ENCODE measurements at regions not wholly inside any gene's neighbourhood (a gene's known extent, or its start where the extent isn't known, plus 50 kb on each side); places are given as distances from the start of the nearest gene placed in this dataset.

DNA sequence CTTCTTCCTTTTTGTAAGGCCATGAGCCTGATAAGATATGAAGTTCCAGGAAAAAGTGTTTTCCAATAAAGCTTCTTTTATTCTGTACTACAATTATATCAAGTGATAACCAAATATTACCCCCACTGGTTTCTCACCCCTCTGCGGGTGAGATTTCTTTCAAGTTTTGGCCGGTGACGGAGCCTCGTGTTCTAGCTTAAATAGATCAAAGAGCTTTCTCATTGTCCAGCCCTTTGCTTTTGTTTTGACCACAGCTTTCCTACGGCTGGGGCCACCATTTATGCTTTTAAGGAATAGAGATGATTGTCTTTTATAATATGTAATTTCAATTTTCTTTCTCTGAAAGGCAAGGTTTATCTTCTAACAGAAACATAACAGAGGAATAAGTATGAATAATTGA, 196.7 kb upstream of the MTPN start:
- DNase-seq (ENCODE audit: low read depth, low spot score) (no peak), ATAC-seq (no peak)
- in situ Hi-C loops (cut with HindIII; ENCODE audit: low pct_unique_long_range_greater_than_20kb, low sequenced_read_pairs): no loop called here
- BruUV-seq (replicated peaks): no TSS peak
- H3K36me3 ChIP-seq (ENCODE audit: control insufficient read depth, insufficient read depth, low read length): no peaks in the 10 kb centered on the region
- no peaks in the 10 kb centered on the region for H3K9me3 ChIP-seq (ENCODE audit: control insufficient read depth, insufficient read depth, low read depth, low read length)
- intact Hi-C loops (cut with micrococcal nuclease; ENCODE audit: unreplicated experiment): no loop called here
- H3K4me3 ChIP-seq (ENCODE audit: low read depth in 2 of 2, low read length in 2 of 2): no peak overlapping the region
- TF ChIP-seq TCF7L2 (IDR thresholded peaks at IDR 0.05; ENCODE audit: low read depth, low read length) (no peak), POLR2AphosphoS5 (IDR thresholded peaks at IDR 0.05; ENCODE audit: low read depth, low read length) (no peak), SIN3A (IDR thresholded peaks at IDR 0.05; ENCODE audit: borderline replicate concordance, insufficient read depth, low read depth, low read length) (no peak)
- TF ChIP-seq, protein P1, sequence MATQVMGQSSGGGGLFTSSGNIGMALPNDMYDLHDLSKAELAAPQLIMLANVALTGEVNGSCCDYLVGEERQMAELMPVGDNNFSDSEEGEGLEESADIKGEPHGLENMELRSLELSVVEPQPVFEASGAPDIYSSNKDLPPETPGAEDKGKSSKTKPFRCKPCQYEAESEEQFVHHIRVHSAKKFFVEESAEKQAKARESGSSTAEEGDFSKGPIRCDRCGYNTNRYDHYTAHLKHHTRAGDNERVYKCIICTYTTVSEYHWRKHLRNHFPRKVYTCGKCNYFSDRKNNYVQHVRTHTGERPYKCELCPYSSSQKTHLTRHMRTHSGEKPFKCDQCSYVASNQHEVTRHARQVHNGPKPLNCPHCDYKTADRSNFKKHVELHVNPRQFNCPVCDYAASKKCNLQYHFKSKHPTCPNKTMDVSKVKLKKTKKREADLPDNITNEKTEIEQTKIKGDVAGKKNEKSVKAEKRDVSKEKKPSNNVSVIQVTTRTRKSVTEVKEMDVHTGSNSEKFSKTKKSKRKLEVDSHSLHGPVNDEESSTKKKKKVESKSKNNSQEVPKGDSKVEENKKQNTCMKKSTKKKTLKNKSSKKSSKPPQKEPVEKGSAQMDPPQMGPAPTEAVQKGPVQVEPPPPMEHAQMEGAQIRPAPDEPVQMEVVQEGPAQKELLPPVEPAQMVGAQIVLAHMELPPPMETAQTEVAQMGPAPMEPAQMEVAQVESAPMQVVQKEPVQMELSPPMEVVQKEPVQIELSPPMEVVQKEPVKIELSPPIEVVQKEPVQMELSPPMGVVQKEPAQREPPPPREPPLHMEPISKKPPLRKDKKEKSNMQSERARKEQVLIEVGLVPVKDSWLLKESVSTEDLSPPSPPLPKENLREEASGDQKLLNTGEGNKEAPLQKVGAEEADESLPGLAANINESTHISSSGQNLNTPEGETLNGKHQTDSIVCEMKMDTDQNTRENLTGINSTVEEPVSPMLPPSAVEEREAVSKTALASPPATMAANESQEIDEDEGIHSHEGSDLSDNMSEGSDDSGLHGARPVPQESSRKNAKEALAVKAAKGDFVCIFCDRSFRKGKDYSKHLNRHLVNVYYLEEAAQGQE (IDR thresholded peaks at IDR 0.05; ENCODE audit: insufficient read depth in 1 of 2, low read depth in 2 of 2, low read length in 1 of 2): no peak
- TF ChIP-seq, protein P2, sequence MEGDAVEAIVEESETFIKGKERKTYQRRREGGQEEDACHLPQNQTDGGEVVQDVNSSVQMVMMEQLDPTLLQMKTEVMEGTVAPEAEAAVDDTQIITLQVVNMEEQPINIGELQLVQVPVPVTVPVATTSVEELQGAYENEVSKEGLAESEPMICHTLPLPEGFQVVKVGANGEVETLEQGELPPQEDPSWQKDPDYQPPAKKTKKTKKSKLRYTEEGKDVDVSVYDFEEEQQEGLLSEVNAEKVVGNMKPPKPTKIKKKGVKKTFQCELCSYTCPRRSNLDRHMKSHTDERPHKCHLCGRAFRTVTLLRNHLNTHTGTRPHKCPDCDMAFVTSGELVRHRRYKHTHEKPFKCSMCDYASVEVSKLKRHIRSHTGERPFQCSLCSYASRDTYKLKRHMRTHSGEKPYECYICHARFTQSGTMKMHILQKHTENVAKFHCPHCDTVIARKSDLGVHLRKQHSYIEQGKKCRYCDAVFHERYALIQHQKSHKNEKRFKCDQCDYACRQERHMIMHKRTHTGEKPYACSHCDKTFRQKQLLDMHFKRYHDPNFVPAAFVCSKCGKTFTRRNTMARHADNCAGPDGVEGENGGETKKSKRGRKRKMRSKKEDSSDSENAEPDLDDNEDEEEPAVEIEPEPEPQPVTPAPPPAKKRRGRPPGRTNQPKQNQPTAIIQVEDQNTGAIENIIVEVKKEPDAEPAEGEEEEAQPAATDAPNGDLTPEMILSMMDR (IDR thresholded peaks at IDR 0.05): no peak
- H3K4me1 ChIP-seq (ENCODE audit: control insufficient read depth, insufficient read depth, low read length): no peaks in the 10 kb centered on the region
- H3K27ac ChIP-seq (ENCODE audit: low read length): no peak overlapping the region
- ChIA-PET POLR2A (no interaction called here), CTCF (no interaction called here)
- H3K27me3 ChIP-seq (ENCODE audit: control insufficient read depth, insufficient read depth, low read length): no peaks in the 10 kb centered on the region

DNA sequence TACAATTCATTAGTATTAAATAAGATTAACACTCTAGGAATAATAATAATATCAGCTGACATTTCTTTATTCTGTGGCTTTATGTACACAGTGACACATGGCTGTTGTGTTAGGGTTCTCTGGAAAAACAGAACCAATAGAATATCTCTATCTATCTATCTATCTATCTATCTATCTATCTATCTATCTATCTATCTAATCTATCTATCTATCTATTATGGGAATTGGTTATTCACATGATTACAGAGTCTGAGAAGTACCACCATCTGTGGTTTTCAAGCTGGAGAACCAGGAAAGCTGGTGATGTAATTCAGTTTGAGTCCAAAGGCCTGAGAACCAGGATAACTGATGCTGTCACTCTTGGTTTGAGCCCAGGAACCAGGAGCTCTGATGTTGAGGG, 194.1 kb upstream of the MTPN start:
- CTCF ChIA-PET: no interaction called here
- intact Hi-C loops (cut with micrococcal nuclease; ENCODE audit: unreplicated experiment) (no loop called here), in situ Hi-C loops (cut with HindIII; ENCODE audit: low pct_unique_long_range_greater_than_20kb, low sequenced_read_pairs) (no loop called here)
- POLR2A ChIA-PET: no interaction called here
- Histone ChIP-seq H3K27me3 (ENCODE audit: control insufficient read depth, insufficient read depth, low read length) (no peaks in the 10 kb centered on the region), H3K27ac (ENCODE audit: low read length) (no peak overlapping the region), H3K4me1 (ENCODE audit: control insufficient read depth, insufficient read depth, low read length) (no peaks in the 10 kb centered on the region), H3K4me3 (ENCODE audit: low read depth in 2 of 2, low read length in 2 of 2) (no peak overlapping the region), H3K36me3 (ENCODE audit: control insufficient read depth, insufficient read depth, low read length) (no peaks in the 10 kb centered on the region), H3K9me3 (ENCODE audit: control insufficient read depth, insufficient read depth, low read depth, low read length) (no peaks in the 10 kb centered on the region)
- ATAC-seq (no peak), DNase-seq (ENCODE audit: low read depth, low spot score) (no peak)
- BruUV-seq (replicated peaks): no TSS peak
- TF ChIP-seq, protein P2 (IDR thresholded peaks at IDR 0.05): no peak
- no peak for TF ChIP-seq SIN3A (IDR thresholded peaks at IDR 0.05; ENCODE audit: borderline replicate concordance, insufficient read depth, low read depth, low read length)
- TF ChIP-seq, protein P1 (IDR thresholded peaks at IDR 0.05; ENCODE audit: insufficient read depth in 1 of 2, low read depth in 2 of 2, low read length in 1 of 2): no peak
- TF ChIP-seq POLR2AphosphoS5 (IDR thresholded peaks at IDR 0.05; ENCODE audit: low read depth, low read length): no peak
- TF ChIP-seq TCF7L2 (IDR thresholded peaks at IDR 0.05; ENCODE audit: low read depth, low read length): no peak

Measured in Panc1 (cell line).